ENCODE measurements at regions not wholly inside any gene's neighbourhood (a gene's known extent, or its start where the extent isn't known, plus 50 kb on each side); places are given as distances from the start of the nearest gene placed in this dataset.

GRCh38 chr12:125944446-125944845 is 879.2 kb downstream of the AACS start:
- H3K27ac ChIP-seq: no peak overlapping the region
- TF ChIP-seq CTCF (conservative IDR thresholded peaks at IDR 0.05): no peak

- H3K27ac ChIP-seq: no peak overlapping the region
- no peak for TF ChIP-seq CTCF (conservative IDR thresholded peaks at IDR 0.05)
These were observed 884.2 kb downstream of the AACS start for GRCh38 chr12:125949471-125949870.

- no peak overlapping the region for H3K27ac ChIP-seq
- TF ChIP-seq CTCF (conservative IDR thresholded peaks at IDR 0.05): no peak
These were observed 889.1 kb downstream of the AACS start for GRCh38 chr12:125954362-125954761.

- H3K27ac ChIP-seq: no peak overlapping the region
- TF ChIP-seq CTCF (conservative IDR thresholded peaks at IDR 0.05): no peak
These were observed 891.0 kb downstream of the AACS start for GRCh38 chr12:125956186-125956585.

- H3K27ac ChIP-seq: no peak overlapping the region
- no peak for TF ChIP-seq CTCF (conservative IDR thresholded peaks at IDR 0.05)
These were observed 901.4 kb downstream of the AACS start for GRCh38 chr12:125966641-125967040.

- TF ChIP-seq CTCF (conservative IDR thresholded peaks at IDR 0.05): no peak
- H3K27ac ChIP-seq: no peak overlapping the region
These were observed 903.2 kb downstream of the AACS start for GRCh38 chr12:125968413-125968812.

- no peak for TF ChIP-seq CTCF (conservative IDR thresholded peaks at IDR 0.05)
These were observed 906.7 kb downstream of the AACS start for GRCh38 chr12:125971981-125972380.

GRCh38 chr12:125978286-125978685 is 913.1 kb downstream of the AACS start:
- no peak for TF ChIP-seq CTCF (conservative IDR thresholded peaks at IDR 0.05)
- H3K27ac ChIP-seq: no peak overlapping the region

More at GRCh38 chr12:125971981-125972380, 906.7 kb downstream of the AACS start:
- no peak overlapping the region for H3K27ac ChIP-seq

All from VCaP (cell line).